GM12891 (cell line): ENCODE measurements at regions not wholly inside any gene's neighbourhood (a gene's known extent, or its start where the extent isn't known, plus 50 kb on each side); places are given as distances from the start of the nearest gene placed in this dataset.

Experiments used
- POLR2A ChIP-seq: IDR thresholded peaks from 2 replicates; pipeline ENCODE4 v1.6.1; 2011; ENCODE audit warnings: low read depth, low read length, control low read depth
- TAF1 ChIP-seq: IDR thresholded peaks from 2 replicates; pipeline ENCODE4 v1.6.1; 2011; ENCODE audit warnings: low read depth, low read length, control low read depth

GRCh38 chr4:164616961-164617360 lies 137.0 kb upstream of the SMIM31 start:
- TF ChIP-seq POLR2A, result no peak
- no peak for TF ChIP-seq TAF1
